Suprapubic skin (tissue), 3 donors: ENCODE measurements at regions not wholly inside any gene's neighbourhood (a gene's known extent, or its start where the extent isn't known, plus 50 kb on each side); places are given as distances from the start of the nearest gene placed in this dataset.

Experiments used
- CTCF ChIP-seq, 2 donors: fragments of 200-600 bp in 1 of 2; fragments of 450-650 bp in 1 of 2; sonication (generic) in 1 of 2; IDR thresholded peaks; one replicate each; pipeline ENCODE4 v1.5.1; 2016 to 2019; ENCODE audit warnings: antibody characterized with exemption in 2 of 2, mild to moderate bottlenecking in 1 of 2, moderate library complexity in 1 of 2
- POLR2AphosphoS5 ChIP-seq, 3 donors: sonication (generic); formaldehyde crosslinking; IDR thresholded peaks; one replicate each; pipeline ENCODE4 v1.6.1; 2017; ENCODE audit warnings: antibody characterized with exemption in 3 of 3

- TF ChIP-seq POLR2AphosphoS5 (IDR thresholded peaks at IDR 0.05) = no peak
- TF ChIP-seq CTCF (IDR thresholded peaks at IDR 0.05) = no peak
Observed at GRCh38 chr3:137615659-137616418, 148.3 kb upstream of the SOX14 start.
